ENCODE measurements at regions not wholly inside any gene's neighbourhood (a gene's known extent, or its start where the extent isn't known, plus 50 kb on each side); places are given as distances from the start of the nearest gene placed in this dataset.

DNA sequence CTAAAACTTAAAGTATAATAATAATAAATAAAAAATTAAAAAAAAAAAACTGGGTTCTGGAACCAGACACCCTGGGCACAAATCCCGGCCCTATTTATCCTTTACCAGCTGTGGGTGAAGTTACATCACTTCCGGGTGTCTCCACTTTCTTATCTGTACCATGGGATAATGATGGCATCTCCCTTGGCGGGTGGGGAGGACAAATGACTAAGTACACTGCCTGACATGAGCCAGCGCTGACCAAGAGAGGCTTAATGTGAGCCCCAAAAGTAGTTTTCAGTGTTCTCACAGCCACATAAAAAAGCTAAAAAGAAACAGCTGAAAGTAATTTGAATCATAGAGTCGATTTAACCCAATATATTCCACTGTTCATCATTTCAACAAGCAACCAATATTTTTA, 424.9 kb downstream of the SOX9 start:
- no peak overlapping the region for H3K4me3 ChIP-seq
- H3K27ac ChIP-seq: no peak overlapping the region

GRCh38 chr17:72553051-72553755, 432.4 kb downstream of the SOX9 start:
- Histone ChIP-seq H3K27ac (no peak overlapping the region), H3K4me3 (no peak overlapping the region)

GRCh38 chr17:72554508-72554907, 433.7 kb downstream of the SOX9 start:
- no peak overlapping the region for H3K4me3 ChIP-seq
- H3K27ac ChIP-seq: no peak overlapping the region

- Histone ChIP-seq H3K4me3 (no peak overlapping the region), H3K27ac (no peak overlapping the region)
Observed at GRCh38 chr17:72555052-72555451, 434.2 kb downstream of the SOX9 start.

GRCh38 chr17:72556944-72557826, 436.4 kb downstream of the SOX9 start:
- no peak overlapping the region for H3K4me3 ChIP-seq
- H3K27ac ChIP-seq: no peak overlapping the region

DNA sequence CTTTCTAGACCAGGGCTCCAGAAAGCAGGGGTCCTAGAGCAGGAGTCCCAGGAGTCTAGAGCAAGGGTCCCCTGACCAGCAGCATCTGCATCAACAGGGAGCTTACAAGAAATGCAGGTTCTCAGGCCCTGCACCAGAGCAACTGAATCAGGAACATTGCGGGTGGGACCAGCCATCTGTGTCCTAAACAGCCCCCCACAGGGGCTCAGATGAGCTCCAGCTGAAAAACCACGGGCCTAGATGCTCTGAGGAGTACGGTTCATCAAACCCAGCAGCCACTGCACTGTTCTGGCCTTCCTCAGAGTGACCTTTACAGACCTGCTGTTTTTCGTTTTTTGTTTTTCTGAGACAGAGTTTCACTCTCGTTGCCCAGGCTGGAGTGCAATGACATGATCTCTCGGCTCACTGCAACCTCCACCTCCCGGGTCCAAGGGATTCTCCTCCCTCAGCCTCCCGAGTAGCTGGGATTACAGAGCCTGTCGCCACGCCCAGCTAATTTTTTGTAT, 438.2 kb downstream of the SOX9 start:
- Histone ChIP-seq H3K27ac (no peak overlapping the region), H3K4me3 (no peak overlapping the region)

DNA sequence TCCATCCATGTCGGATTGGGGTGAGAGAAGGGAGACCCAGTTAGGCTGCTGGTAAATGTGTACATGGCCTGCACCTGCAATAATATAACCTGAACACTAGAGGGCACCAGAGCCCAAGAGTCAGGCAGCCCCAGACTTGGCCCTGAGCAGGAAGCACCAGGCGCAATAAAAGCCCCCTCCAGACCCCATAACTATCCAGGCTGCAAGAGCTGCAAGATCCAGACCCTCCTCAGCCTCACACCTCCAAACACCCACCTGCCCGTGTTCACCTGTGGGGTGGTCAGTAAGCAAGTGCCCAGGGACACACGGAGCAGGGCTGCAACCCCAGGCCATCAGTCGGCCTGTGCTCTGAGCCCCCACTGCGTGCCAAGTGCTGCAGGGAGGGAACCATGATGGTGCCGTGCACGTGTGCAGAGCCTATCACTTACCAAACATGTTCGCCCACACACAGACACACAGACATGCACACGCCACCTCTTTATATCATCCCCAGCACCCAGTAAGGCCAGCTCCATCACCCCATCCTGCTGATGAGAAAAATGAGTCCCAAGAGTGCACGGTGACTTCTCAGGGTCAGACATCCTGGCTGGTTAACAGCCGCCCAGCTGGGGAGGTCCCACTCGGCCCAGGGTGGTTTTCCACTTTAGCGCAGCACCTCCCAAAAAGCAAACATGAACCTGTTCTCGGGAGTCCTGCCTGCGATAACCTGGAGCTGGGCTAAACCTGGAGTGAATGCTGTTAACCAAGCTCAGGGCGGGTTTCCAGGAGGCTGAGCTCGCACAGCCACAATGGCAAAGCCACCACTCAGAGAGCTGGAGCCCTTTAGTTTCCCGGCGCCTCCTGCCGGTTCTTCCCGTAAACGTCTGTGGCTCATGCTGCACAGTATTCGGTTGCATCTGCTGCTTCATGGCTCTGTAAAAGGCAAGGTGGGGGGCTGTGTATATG, 439.8 kb downstream of the SOX9 start:
- H3K4me3 ChIP-seq: no peak overlapping the region
- H3K27ac ChIP-seq: peak overlapping the region in 1 of 21 experiments; percentile 12

DNA sequence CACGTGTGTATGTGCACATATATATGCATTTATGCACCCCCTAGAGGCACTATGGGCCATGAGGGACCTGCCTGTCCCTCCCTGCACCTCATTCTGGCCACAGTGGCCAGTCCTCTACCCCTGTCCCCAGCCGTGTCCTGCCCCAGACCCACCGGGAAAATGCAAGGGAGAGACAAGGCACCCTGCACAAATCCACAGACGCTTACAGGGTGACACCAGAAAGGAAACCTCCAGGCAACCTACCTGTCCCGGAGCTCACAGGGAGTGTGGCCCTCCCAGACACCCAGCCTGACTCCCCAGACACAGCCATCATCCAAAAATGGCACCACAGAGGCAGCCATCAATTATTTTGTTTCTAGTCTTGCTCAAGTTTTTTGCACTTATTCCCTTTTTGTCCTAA, 440.4 kb downstream of the SOX9 start:
- H3K4me3 ChIP-seq: no peak overlapping the region
- H3K27ac ChIP-seq: no peak overlapping the region

DNA sequence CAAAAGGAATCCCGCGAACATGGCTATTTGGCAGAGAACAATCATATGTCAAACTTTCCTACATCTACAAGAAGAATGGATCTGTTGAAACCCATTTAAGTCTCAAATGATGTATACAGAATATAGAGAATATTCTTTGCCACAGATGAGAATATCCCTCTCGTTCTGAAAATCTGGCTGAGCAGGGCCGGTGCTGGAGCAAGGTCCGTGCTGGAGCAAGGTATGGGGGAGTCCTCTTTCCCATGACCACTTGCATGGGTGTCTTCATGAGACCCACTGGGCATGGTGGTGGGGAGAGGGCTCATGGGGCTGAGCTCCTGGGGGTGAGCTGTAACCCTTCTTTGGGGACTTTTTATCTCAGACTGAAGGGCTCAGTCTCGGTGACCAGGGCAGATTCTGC, 440.9 kb downstream of the SOX9 start:
- Histone ChIP-seq H3K4me3 (no peak overlapping the region), H3K27ac (no peak overlapping the region)

- no peak overlapping the region for H3K27ac ChIP-seq
- H3K4me3 ChIP-seq: no peak overlapping the region
Observed at GRCh38 chr17:72562615-72563188, 441.9 kb downstream of the SOX9 start.

DNA sequence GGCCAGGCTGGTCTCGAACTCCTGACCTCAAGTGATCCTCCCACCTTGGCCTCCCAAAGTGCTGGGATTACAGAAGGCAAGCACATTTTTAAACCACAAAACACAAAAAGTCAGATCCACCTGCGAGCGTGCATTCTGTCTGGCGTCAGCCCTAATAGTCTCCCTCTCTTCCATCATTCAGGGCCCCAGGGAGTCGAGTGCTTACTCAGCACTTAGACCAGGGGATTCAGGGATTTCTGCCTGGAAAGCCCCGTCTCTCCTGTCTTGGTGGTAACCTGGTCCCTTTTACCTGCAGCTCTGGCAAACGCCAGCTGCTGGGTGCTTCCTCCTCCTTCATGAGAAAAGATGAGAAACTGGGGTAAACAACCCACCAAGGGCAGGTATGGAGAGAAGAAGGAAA, 443.1 kb downstream of the SOX9 start:
- H3K27ac ChIP-seq: no peak overlapping the region
- no peak overlapping the region for H3K4me3 ChIP-seq

DNA sequence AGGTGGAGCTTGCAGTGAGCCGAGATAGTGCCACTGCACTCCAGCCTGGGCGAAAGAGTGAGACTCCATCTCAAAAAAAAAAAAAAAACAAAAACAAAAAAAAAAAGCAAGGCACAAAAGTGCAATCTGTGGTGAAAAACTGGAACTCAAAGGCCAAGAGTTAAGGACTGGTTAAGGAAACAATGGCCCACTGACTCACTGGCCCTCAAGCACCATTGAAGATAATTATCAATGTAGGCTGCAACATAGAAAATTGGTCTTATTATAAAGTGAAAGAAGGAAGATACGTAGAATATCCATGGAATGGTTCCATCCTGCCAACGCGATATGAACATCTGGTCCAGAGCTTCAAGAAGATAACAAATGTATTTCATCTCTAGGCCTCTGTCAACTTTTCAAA, 444.2 kb downstream of the SOX9 start:
- H3K27ac ChIP-seq: no peak overlapping the region
- no peak overlapping the region for H3K4me3 ChIP-seq

DNA sequence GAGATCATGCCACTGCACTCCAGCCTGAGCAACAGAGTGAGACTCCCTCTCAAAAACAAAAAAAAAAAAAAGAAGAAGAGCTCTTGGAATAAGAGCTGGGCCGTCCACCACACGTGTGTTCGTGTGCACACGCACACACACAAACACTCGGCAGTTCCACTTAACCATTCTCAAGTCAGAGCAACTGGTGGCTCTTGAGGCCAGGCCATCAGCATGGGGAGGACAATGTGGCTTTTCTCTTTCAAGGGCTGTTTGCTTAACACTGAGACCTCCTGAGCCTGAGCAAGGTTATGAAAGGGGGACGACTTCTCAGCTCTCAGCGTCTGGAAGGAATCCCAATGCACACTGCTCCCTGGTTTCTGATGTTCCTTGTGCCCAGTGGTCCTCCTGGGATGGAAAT, 444.9 kb downstream of the SOX9 start:
- Histone ChIP-seq H3K4me3 (no peak overlapping the region), H3K27ac (no peak overlapping the region)

- Histone ChIP-seq H3K4me3 (no peak overlapping the region), H3K27ac (no peak overlapping the region)
Observed at GRCh38 chr17:72566671-72567484, 446.1 kb downstream of the SOX9 start.

DNA sequence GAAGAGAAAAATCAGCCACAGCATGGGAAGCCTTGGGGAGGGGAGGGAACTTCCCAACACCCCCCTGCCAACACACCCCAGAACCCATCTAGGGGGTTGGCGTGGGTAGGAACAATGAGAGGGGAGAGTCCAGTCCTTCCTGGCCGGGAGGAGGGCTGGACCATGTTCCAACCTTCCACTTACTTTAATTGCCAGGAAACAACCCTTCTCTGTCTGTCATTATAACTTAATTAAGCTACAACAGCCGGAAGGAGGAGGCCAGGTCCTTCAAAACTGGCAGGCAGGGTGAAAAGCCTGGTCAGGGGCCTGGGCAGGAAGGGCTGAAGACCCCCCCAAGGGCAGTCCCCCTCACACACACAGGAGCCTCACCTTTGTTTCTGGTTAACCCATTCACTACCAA, 447.0 kb downstream of the SOX9 start:
- Histone ChIP-seq H3K27ac (no peak overlapping the region), H3K4me3 (no peak overlapping the region)

DNA sequence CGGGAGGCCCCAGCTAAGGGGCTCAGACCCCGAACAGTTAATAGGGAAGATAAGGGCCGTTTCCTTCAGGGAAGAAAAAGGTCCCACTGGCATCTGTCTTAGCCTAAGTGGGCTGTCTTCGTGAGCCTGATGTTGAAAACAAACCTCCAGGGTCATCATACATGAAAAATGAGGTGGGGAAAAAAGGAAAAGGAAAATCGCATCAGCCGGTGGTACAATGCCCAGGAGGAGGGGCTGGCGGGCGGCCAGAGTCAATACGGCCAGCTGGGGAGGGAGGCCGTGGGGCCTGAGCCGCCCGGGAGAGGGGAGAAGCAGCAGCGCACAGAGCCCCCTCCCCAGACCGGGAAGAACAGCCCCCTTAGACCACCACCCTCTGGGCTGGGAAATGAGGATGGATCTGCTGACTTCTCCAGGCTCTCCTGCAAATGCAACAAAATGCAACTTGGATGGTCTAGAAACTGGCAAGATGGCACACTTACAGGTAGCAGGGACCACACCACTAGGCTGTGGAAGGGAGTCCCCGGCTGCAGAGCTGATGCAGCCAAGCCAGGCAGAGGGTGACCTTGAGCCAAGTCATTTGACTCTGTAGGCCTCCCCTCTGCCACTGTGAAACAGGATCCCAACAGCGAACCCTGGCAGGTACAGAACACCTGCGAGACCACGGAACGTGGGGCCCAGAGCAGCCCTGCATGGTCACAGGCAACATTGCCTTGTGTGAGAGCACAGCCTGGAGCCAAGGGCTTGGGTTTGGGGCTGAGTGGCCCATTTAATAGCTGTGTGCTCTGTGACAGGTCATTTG, 448.5 kb downstream of the SOX9 start:
- Histone ChIP-seq H3K27ac (no peak overlapping the region), H3K4me3 (no peak overlapping the region)

GRCh38 chr17:72571813-72572396, 451.1 kb downstream of the SOX9 start:
- H3K27ac ChIP-seq: peak overlapping the region in 1 of 21 experiments; percentile 31

More at GRCh38 chr17:72571813-72572396, 451.1 kb downstream of the SOX9 start:
- H3K4me3 ChIP-seq: no peak overlapping the region
